ENCODE measurements at regions not wholly inside any gene's neighbourhood (a gene's known extent, or its start where the extent isn't known, plus 50 kb on each side); places are given as distances from the start of the nearest gene placed in this dataset.

DNA sequence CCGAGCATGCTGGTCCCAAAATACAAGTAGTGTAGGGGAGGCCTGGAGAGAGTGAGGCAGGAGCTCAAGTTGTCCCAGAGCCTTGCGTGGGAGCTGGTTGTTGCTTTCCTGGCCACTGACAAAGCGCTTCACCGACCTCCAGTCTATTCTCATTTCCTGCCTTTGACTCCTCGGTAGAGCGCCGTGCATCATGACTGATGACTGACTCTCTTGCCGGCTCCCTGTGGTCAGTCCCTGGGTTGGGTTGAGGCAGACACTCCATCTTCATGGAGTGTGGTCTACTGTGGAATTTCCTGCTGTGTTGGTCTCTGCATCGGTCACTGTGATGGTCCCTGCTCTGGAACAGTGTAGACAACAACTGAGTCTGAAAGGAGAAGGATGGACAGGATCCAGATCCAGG is 175.1 kb upstream of the S1PR3 start:
- TF ChIP-seq, protein P1, sequence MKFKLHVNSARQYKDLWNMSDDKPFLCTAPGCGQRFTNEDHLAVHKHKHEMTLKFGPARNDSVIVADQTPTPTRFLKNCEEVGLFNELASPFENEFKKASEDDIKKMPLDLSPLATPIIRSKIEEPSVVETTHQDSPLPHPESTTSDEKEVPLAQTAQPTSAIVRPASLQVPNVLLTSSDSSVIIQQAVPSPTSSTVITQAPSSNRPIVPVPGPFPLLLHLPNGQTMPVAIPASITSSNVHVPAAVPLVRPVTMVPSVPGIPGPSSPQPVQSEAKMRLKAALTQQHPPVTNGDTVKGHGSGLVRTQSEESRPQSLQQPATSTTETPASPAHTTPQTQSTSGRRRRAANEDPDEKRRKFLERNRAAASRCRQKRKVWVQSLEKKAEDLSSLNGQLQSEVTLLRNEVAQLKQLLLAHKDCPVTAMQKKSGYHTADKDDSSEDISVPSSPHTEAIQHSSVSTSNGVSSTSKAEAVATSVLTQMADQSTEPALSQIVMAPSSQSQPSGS (IDR thresholded peaks at IDR 0.05; ENCODE audit: low read length) = no peak
- TF ChIP-seq, protein P2, sequence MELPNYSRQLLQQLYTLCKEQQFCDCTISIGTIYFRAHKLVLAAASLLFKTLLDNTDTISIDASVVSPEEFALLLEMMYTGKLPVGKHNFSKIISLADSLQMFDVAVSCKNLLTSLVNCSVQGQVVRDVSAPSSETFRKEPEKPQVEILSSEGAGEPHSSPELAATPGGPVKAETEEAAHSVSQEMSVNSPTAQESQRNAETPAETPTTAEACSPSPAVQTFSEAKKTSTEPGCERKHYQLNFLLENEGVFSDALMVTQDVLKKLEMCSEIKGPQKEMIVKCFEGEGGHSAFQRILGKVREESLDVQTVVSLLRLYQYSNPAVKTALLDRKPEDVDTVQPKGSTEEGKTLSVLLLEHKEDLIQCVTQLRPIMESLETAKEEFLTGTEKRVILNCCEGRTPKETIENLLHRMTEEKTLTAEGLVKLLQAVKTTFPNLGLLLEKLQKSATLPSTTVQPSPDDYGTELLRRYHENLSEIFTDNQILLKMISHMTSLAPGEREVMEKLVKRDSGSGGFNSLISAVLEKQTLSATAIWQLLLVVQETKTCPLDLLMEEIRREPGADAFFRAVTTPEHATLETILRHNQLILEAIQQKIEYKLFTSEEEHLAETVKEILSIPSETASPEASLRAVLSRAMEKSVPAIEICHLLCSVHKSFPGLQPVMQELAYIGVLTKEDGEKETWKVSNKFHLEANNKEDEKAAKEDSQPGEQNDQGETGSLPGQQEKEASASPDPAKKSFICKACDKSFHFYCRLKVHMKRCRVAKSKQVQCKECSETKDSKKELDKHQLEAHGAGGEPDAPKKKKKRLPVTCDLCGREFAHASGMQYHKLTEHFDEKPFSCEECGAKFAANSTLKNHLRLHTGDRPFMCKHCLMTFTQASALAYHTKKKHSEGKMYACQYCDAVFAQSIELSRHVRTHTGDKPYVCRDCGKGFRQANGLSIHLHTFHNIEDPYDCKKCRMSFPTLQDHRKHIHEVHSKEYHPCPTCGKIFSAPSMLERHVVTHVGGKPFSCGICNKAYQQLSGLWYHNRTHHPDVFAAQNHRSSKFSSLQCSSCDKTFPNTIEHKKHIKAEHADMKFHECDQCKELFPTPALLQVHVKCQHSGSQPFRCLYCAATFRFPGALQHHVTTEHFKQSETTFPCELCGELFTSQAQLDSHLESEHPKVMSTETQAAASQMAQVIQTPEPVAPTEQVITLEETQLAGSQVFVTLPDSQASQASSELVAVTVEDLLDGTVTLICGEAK (IDR thresholded peaks at IDR 0.05; ENCODE audit: borderline replicate concordance) = no peak
- TF ChIP-seq, protein P3, sequence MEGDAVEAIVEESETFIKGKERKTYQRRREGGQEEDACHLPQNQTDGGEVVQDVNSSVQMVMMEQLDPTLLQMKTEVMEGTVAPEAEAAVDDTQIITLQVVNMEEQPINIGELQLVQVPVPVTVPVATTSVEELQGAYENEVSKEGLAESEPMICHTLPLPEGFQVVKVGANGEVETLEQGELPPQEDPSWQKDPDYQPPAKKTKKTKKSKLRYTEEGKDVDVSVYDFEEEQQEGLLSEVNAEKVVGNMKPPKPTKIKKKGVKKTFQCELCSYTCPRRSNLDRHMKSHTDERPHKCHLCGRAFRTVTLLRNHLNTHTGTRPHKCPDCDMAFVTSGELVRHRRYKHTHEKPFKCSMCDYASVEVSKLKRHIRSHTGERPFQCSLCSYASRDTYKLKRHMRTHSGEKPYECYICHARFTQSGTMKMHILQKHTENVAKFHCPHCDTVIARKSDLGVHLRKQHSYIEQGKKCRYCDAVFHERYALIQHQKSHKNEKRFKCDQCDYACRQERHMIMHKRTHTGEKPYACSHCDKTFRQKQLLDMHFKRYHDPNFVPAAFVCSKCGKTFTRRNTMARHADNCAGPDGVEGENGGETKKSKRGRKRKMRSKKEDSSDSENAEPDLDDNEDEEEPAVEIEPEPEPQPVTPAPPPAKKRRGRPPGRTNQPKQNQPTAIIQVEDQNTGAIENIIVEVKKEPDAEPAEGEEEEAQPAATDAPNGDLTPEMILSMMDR (IDR thresholded peaks at IDR 0.05 in 2 of 3, conservative IDR thresholded peaks at IDR 0.05 in 1 of 3; ENCODE audit: control insufficient read depth in 2 of 3, extremely low read depth in 1 of 3, insufficient read depth in 1 of 3, low read depth in 3 of 3, low read length in 3 of 3) = no peak
- TF ChIP-seq CBFB (IDR thresholded peaks at IDR 0.05; ENCODE audit: low read depth) = no peak
- no peak for TF ChIP-seq ZNF217 (IDR thresholded peaks at IDR 0.05)
- no peak for TF ChIP-seq SIN3A (IDR thresholded peaks at IDR 0.05; ENCODE audit: low read depth, low read length)
- TF ChIP-seq TBL1XR1 (IDR thresholded peaks at IDR 0.05; ENCODE audit: low read depth, low read length) = no peak
- TF ChIP-seq, protein P4, sequence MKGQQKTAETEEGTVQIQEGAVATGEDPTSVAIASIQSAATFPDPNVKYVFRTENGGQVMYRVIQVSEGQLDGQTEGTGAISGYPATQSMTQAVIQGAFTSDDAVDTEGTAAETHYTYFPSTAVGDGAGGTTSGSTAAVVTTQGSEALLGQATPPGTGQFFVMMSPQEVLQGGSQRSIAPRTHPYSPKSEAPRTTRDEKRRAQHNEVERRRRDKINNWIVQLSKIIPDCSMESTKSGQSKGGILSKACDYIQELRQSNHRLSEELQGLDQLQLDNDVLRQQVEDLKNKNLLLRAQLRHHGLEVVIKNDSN (IDR thresholded peaks at IDR 0.05; ENCODE audit: borderline replicate concordance, extremely low read length, insufficient read depth, low read depth, low read length) = no peak
